ENCODE measurements at regions not wholly inside any gene's neighbourhood (a gene's known extent, or its start where the extent isn't known, plus 50 kb on each side); places are given as distances from the start of the nearest gene placed in this dataset.

GRCh38 chr12:92253301-92253700 is 107.7 kb upstream of the BTG1 start:
- in situ Hi-C loops (cut with MboI) (no loop called here), intact Hi-C loops (cut with micrococcal nuclease; ENCODE audit: unreplicated experiment) (no loop called here)
- Histone ChIP-seq H4K20me1 (ENCODE audit: control insufficient read depth, insufficient read depth) (no peaks in the 10 kb centered on the region), H3K9ac (ENCODE audit: control insufficient read depth, insufficient read depth, low read length) (no peak overlapping the region), H3K27ac (ENCODE audit: control insufficient read depth, insufficient read depth) (no peak overlapping the region), H3K79me2 (ENCODE audit: control insufficient read depth, insufficient read depth, low read length) (no peaks in the 10 kb centered on the region), H2AFZ (ENCODE audit: control insufficient read depth, low read depth, low read length) (no peak overlapping the region), H3K4me3 (no peak overlapping the region), H3K4me1 (ENCODE audit: control insufficient read depth, insufficient read depth, low read length) (no peaks in the 10 kb centered on the region), H3K36me3 (ENCODE audit: control insufficient read depth in 2 of 2, insufficient read depth in 2 of 2, low read length in 1 of 2) (no peaks in the 10 kb centered on the region), H3K4me2 (ENCODE audit: control insufficient read depth, insufficient read depth) (no peak overlapping the region), H3K27me3 (replicated peaks in 1 of 2; ENCODE audit: control insufficient read depth in 2 of 2, insufficient read depth in 2 of 2, low read length in 1 of 2) (no peaks in the 10 kb centered on the region), H3K9me3 (replicated peaks; ENCODE audit: control insufficient read depth, insufficient read depth, low read length) (no peaks in the 10 kb centered on the region)
- ChIA-PET POLR2A (no interaction called here), SMC1A (ENCODE audit: uncharacterized antibody, unreplicated experiment) (interaction anchor here (1.0 kb wide), 1 partner anchor 23 kb away, joined by 3 read pairs; no protein-coding TSS in a partner anchor), CTCF (no interaction called here), RAD21 (ENCODE audit: unreplicated experiment) (no interaction called here)
- TF ChIP-seq MYC (IDR thresholded peaks at IDR 0.05; ENCODE audit: insufficient read depth, insufficient read length, insufficient replicate concordance, low read length, severe bottlenecking) (no peak), TBL1XR1 (IDR thresholded peaks at IDR 0.05; ENCODE audit: low read depth, low read length) (no peak), PKNOX1 (IDR thresholded peaks at IDR 0.05) (no peak), CHD1 (IDR thresholded peaks at IDR 0.05; ENCODE audit: low read depth, low read length) (no peak), POU2F2 (IDR thresholded peaks at IDR 0.05; ENCODE audit: borderline replicate concordance, low read depth, low read length) (no peak), ZNF217 (IDR thresholded peaks at IDR 0.05) (no peak), NR2C2 (IDR thresholded peaks at IDR 0.05; ENCODE audit: borderline replicate concordance, control insufficient read depth, insufficient read length, low read depth) (no peak), IKZF2 (IDR thresholded peaks at IDR 0.05) (no peak), E4F1 (IDR thresholded peaks at IDR 0.05; ENCODE audit: borderline replicate concordance, partially characterized antibody) (no peak), POLR2AphosphoS2 (IDR thresholded peaks at IDR 0.05; ENCODE audit: low read depth, low read length) (no peak)
- FAIRE-seq (no peak), DNase-seq (ENCODE audit: low read depth, low spot score) (no peak), ATAC-seq (no peak)
- BruUV-seq (replicated peaks): no TSS peak

Data from GM12878 (cell line).